GM19452 (cell line): ENCODE measurements at regions not wholly inside any gene's neighbourhood (a gene's known extent, or its start where the extent isn't known, plus 50 kb on each side); places are given as distances from the start of the nearest gene placed in this dataset.

Source experiments
- ATAC-seq: cut with Tn5 transposase; IDR thresholded peaks from one replicate; pipeline ENCODE4 v1.9.1; 2021; ENCODE audit not compliant: unreplicated experiment

- no peak for ATAC-seq
These were observed 175.8 kb downstream of the CBLN2 start for GRCh38 chr18:72368308-72368707.

- no peak for ATAC-seq
These were observed 183.5 kb downstream of the CBLN2 start for GRCh38 chr18:72360634-72361033.

- no peak for ATAC-seq
These were observed 201.2 kb downstream of the CBLN2 start for GRCh38 chr18:72342933-72343332.

GRCh38 chr18:72339976-72340375, 204.2 kb downstream of the CBLN2 start:
- ATAC-seq: no peak

- no peak for ATAC-seq
These were observed 207.4 kb downstream of the CBLN2 start for GRCh38 chr18:72336786-72337185.

GRCh38 chr18:72329533-72329932, 214.6 kb downstream of the CBLN2 start:
- ATAC-seq: no peak

- no peak for ATAC-seq
These were observed 218.8 kb downstream of the CBLN2 start for GRCh38 chr18:72325307-72325706.

- no peak for ATAC-seq
These were observed 219.5 kb downstream of the CBLN2 start for GRCh38 chr18:72324677-72325076.

GRCh38 chr18:72316497-72316896, 227.6 kb downstream of the CBLN2 start:
- ATAC-seq: no peak

GRCh38 chr18:72283148-72283925, 260.8 kb downstream of the CBLN2 start:
- ATAC-seq: no peak

GRCh38 chr18:72273025-72273424, 271.1 kb downstream of the CBLN2 start:
- ATAC-seq: no peak

- ATAC-seq: no peak
These were observed 282.6 kb downstream of the CBLN2 start for GRCh38 chr18:72261590-72261989.

GRCh38 chr18:72246076-72246475, 298.1 kb downstream of the CBLN2 start:
- no peak for ATAC-seq

- no peak for ATAC-seq
These were observed 308.7 kb downstream of the CBLN2 start for GRCh38 chr18:72235422-72235821.

GRCh38 chr18:72233106-72233505, 311.0 kb downstream of the CBLN2 start:
- ATAC-seq: no peak

GRCh38 chr18:72232644-72233043, 311.5 kb downstream of the CBLN2 start:
- no peak for ATAC-seq

- no peak for ATAC-seq
These were observed 318.2 kb downstream of the CBLN2 start for GRCh38 chr18:72225958-72226357.

GRCh38 chr18:72223733-72224132, 320.4 kb downstream of the CBLN2 start:
- no peak for ATAC-seq

GRCh38 chr18:72208920-72209676, 335.0 kb downstream of the CBLN2 start:
- ATAC-seq: no peak

GRCh38 chr18:72207280-72207679, 336.9 kb downstream of the CBLN2 start:
- ATAC-seq: no peak

GRCh38 chr18:72206814-72207213, 337.3 kb downstream of the CBLN2 start:
- ATAC-seq: no peak

- ATAC-seq: no peak
These were observed 343.1 kb downstream of the CBLN2 start for GRCh38 chr18:72201032-72201431.
